ENCODE measurements at regions not wholly inside any gene's neighbourhood (a gene's known extent, or its start where the extent isn't known, plus 50 kb on each side); places are given as distances from the start of the nearest gene placed in this dataset.
"Not testable (repeated sequence)": the region's sequence is repeated elsewhere in the genome, so short reads cannot be mapped to it uniquely, and the experiment has no call there.

- POLR2A ChIA-PET, result interaction anchor here (1.0 kb wide), 1 partner anchor 16 kb away, joined by 3 read pairs; no protein-coding TSS in a partner anchor
- TF ChIP-seq, protein P1, sequence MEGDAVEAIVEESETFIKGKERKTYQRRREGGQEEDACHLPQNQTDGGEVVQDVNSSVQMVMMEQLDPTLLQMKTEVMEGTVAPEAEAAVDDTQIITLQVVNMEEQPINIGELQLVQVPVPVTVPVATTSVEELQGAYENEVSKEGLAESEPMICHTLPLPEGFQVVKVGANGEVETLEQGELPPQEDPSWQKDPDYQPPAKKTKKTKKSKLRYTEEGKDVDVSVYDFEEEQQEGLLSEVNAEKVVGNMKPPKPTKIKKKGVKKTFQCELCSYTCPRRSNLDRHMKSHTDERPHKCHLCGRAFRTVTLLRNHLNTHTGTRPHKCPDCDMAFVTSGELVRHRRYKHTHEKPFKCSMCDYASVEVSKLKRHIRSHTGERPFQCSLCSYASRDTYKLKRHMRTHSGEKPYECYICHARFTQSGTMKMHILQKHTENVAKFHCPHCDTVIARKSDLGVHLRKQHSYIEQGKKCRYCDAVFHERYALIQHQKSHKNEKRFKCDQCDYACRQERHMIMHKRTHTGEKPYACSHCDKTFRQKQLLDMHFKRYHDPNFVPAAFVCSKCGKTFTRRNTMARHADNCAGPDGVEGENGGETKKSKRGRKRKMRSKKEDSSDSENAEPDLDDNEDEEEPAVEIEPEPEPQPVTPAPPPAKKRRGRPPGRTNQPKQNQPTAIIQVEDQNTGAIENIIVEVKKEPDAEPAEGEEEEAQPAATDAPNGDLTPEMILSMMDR (IDR thresholded peaks at IDR 0.05; ENCODE audit: unreplicated experiment), result no peak
- Mint-ChIP-seq H3K4me1 (ENCODE audit: insufficient read depth, unreplicated experiment) (no peaks in the 10 kb centered on the region), H3K36me3 (ENCODE audit: insufficient read depth, unreplicated experiment) (no peaks in the 10 kb centered on the region), H3K9me3 (ENCODE audit: unreplicated experiment) (no peaks in the 10 kb centered on the region), H3K4me3 (ENCODE audit: unreplicated experiment) (no peak overlapping the region), H3K27ac (ENCODE audit: low read depth, unreplicated experiment) (no peak overlapping the region), H3K27me3 (ENCODE audit: insufficient read depth, unreplicated experiment) (peaks cover 23% of the 10 kb centered on the region)
- intact Hi-C loops (cut with micrococcal nuclease), result no loop called here
- no TSS peak for BruUV-seq (replicated peaks)
- DNase-seq (ENCODE audit: unreplicated experiment), result no peak
- CTCF ChIA-PET, result interaction anchor here (0.5 to 4.0 kb wide), 5 partner anchors 14 to 643 kb away, joined by 3 to 17 read pairs (median 3); no protein-coding TSS in a partner anchor
Measured at GRCh38 chr4:153099391-153100140, 104.7 kb upstream of the TRIM2 start.

DNA sequence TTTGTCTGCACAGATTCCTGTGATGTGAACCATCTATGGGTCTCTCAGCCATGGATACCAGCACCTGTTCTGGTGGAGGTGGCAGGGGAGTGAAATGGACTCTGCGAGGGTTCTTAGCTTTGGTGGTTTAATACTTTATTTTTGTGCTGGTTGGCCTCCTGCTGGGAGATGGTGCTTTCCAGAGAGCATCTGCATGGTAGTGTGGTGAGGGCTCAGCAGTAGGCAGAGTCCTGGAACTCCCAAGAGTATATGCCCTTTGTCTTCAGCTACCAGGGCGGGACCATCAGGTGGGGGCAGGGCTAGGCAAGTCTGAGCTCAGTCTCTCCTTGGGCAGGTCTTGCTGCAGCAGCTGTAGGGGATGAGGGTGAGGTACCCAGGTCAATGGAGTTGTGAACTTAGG, 97.5 kb upstream of the TRIM2 start:
- DNase-seq (ENCODE audit: unreplicated experiment); H3K36me3 Mint-ChIP-seq (ENCODE audit: insufficient read depth, unreplicated experiment); H3K4me3 Mint-ChIP-seq (ENCODE audit: unreplicated experiment); H3K27ac Mint-ChIP-seq (ENCODE audit: low read depth, unreplicated experiment); H3K9me3 Mint-ChIP-seq (ENCODE audit: unreplicated experiment); H3K4me1 Mint-ChIP-seq (ENCODE audit: insufficient read depth, unreplicated experiment); BruUV-seq (replicated peaks); intact Hi-C loops (cut with micrococcal nuclease): not testable (repeated sequence)
- CTCF ChIA-PET, result interaction anchor here (0.6 to 3.2 kb wide), 6 partner anchors 10 to 260 kb away, joined by 3 to 18 read pairs (median 8); no protein-coding TSS in a partner anchor
- H3K27me3 Mint-ChIP-seq (ENCODE audit: insufficient read depth, unreplicated experiment), result peaks cover 33% of the 10 kb centered on the region
- POLR2A ChIA-PET, result interaction anchor here (0.6 kb wide), 1 partner anchor 49 kb away, joined by 3 read pairs; no protein-coding TSS in a partner anchor

DNA sequence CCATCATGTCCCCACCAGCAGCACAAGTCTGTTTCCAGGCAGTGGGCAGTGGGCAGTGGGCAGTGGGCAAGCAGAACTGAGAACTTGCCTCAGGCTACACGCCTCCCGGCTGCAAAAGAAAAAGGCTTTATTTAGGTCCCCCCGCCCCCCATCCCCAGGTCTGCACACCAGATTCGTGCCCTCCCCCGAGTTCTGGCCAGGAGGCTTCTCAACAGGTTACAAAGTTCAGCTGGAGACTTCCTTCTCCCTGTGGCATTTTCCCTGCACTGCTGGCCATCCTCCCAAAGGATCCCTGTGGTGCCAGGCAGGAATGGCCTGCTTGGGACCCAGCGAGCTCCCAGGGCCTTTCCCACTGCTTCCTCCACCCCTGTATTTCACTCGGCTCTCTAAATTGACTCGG, 97.0 kb upstream of the TRIM2 start:
- Mint-ChIP-seq H3K27me3 (ENCODE audit: insufficient read depth, unreplicated experiment) (peaks cover 33% of the 10 kb centered on the region), H3K27ac (ENCODE audit: low read depth, unreplicated experiment) (no peak overlapping the region), H3K4me3 (ENCODE audit: unreplicated experiment) (no peak overlapping the region), H3K36me3 (ENCODE audit: insufficient read depth, unreplicated experiment) (no peaks in the 10 kb centered on the region), H3K9me3 (ENCODE audit: unreplicated experiment) (no peaks in the 10 kb centered on the region), H3K4me1 (ENCODE audit: insufficient read depth, unreplicated experiment) (no peaks in the 10 kb centered on the region)
- CTCF ChIA-PET, result interaction anchor here (0.7 to 3.2 kb wide), 7 partner anchors 10 to 204 kb away, joined by 3 to 18 read pairs (median 6); no protein-coding TSS in a partner anchor
- TF ChIP-seq, protein P1 (IDR thresholded peaks at IDR 0.05; ENCODE audit: unreplicated experiment), result no peak
- intact Hi-C loops (cut with micrococcal nuclease), result no loop called here
- no TSS peak for BruUV-seq (replicated peaks)
- POLR2A ChIA-PET, result no interaction called here
- DNase-seq (ENCODE audit: unreplicated experiment), result no peak

GRCh38 chr4:153109296-153109849, 94.9 kb upstream of the TRIM2 start:
- ChIA-PET POLR2A (interaction anchor here (0.7 kb wide), 2 partner anchors 111 to 641 kb away, joined by 3 to 4 read pairs; no protein-coding TSS in a partner anchor), CTCF (interaction anchor here (0.8 to 6.8 kb wide), 5 partner anchors 13 to 26 kb away, joined by 3 to 34 read pairs (median 4); no protein-coding TSS in a partner anchor)
- H3K36me3 Mint-ChIP-seq (ENCODE audit: insufficient read depth, unreplicated experiment), result no peaks in the 10 kb centered on the region
- no peak overlapping the region for H3K4me3 Mint-ChIP-seq (ENCODE audit: unreplicated experiment)
- BruUV-seq (replicated peaks), result no TSS peak
- TF ChIP-seq, protein P1 (IDR thresholded peaks at IDR 0.05; ENCODE audit: unreplicated experiment), result no peak
- no peaks in the 10 kb centered on the region for H3K9me3 Mint-ChIP-seq (ENCODE audit: unreplicated experiment)
- intact Hi-C loops (cut with micrococcal nuclease), result no loop called here
- H3K27me3 Mint-ChIP-seq (ENCODE audit: insufficient read depth, unreplicated experiment), result peaks cover 12% of the 10 kb centered on the region
- H3K4me1 Mint-ChIP-seq (ENCODE audit: insufficient read depth, unreplicated experiment), result no peaks in the 10 kb centered on the region
- H3K27ac Mint-ChIP-seq (ENCODE audit: low read depth, unreplicated experiment), result no peak overlapping the region
- DNase-seq (ENCODE audit: unreplicated experiment), result no peak
